K562 (cell line): ENCODE measurements at regions not wholly inside any gene's neighbourhood (a gene's known extent, or its start where the extent isn't known, plus 50 kb on each side); places are given as distances from the start of the nearest gene placed in this dataset.

ENCODE experiments used
- ATAC-seq: fragments of 200-7000 bp; cut with Tn5 transposase; 3 replicates; pipeline ENCODE4 v1.9.1; 2020; ENCODE audit warnings: moderate library complexity
- BruUV-seq: library from RNA; stranded (reverse); fragments of 400-500 nt; replicated peaks from 2 replicates; lab custom pipeline; 2021; lab: Mats Ljungman, UMichigan
- CTCF ChIA-PET: fragments of 300-600 bp; formaldehyde crosslinking; extraction: SDS; loops from one replicate; lab custom pipeline; 2021; ENCODE audit warnings: low intra/inter-chr PET ratio; lab: Yijun Ruan, JAX
- POLR2A ChIA-PET: fragments of 300-600, 350-650 bp; sonication (Branson Sonifier 250); formaldehyde crosslinking; extraction: SDS; loops from one replicate; lab custom pipeline; 2021; ENCODE audit warnings: antibody characterized with exemption, inconsistent platforms; lab: Yijun Ruan, JAX
- DNase-seq, 4 experiments: peaks; one replicate each; pipeline versions ENCODE4 v3.0.0 to v3.0.0-alpha.2; 2011 to 2018; ENCODE audit warnings: low spot score in 3 of 4, mixed read lengths in 3 of 4; ENCODE audit errors: extremely low read depth in 1 of 4
- FAIRE-seq: peaks from 2 replicates; lab custom pipeline; 2011; peaks lifted over from hg19 to GRCh38; lab: Jason Lieb, UNC
- H2AFZ ChIP-seq: 2 replicates; pipeline ENCODE4 v1.6.0; 2011; ENCODE audit warnings: low read depth, low read length, control low read depth, inconsistent platforms
- H3K27ac ChIP-seq: fragments of 200-600 bp; 3 replicates; pipeline ENCODE4 v1.8.0; 2011; ENCODE audit warnings: low read depth, mild to moderate bottlenecking, control low read depth, inconsistent platforms, low read length, moderate library complexity, mixed read lengths; ENCODE audit errors: extremely low read depth
- H3K27me3 ChIP-seq, 2 experiments: fragments of 300-600 bp in 1 of 2; 2 replicates in 1 of 2; 3 replicates in 1 of 2; pipeline versions ENCODE4 v1.6.0 to v1.8.0; 2011; ENCODE audit warnings: inconsistent platforms in 2 of 2, low read length in 2 of 2, mild to moderate bottlenecking in 1 of 2, mixed read lengths in 1 of 2, moderate library complexity in 1 of 2; ENCODE audit not compliant: control insufficient read depth in 2 of 2, insufficient read depth in 2 of 2
- H3K36me3 ChIP-seq: fragments of 300-600 bp; 3 replicates; pipeline ENCODE4 v1.8.0; 2011; ENCODE audit warnings: mild to moderate bottlenecking, low read length, inconsistent platforms; ENCODE audit not compliant: control insufficient read depth, insufficient read depth
- H3K4me1 ChIP-seq, 2 experiments: fragments of 200-600 bp in 1 of 2; replicated peaks in 1 of 2; 2 replicates in 1 of 2; 3 replicates in 1 of 2; pipeline versions ENCODE4 v1.5.1 to v1.8.0; 2011; ENCODE audit warnings: inconsistent platforms in 2 of 2, low read length in 2 of 2, mild to moderate bottlenecking in 1 of 2, mixed read lengths in 1 of 2, moderate library complexity in 1 of 2; ENCODE audit not compliant: control insufficient read depth in 2 of 2, insufficient read depth in 2 of 2
- H3K4me2 ChIP-seq: 2 replicates; pipeline ENCODE4 v1.6.1; 2011; ENCODE audit warnings: low read length, control low read depth, inconsistent platforms, mixed read lengths; ENCODE audit not compliant: insufficient read depth
- H3K4me3 ChIP-seq: fragments of 200-600 bp; sonication (generic), shearing (Covaris generic); 2 replicates; pipeline ENCODE4 v1.5.1; 2016; ENCODE audit warnings: control low read depth, inconsistent platforms
- H3K79me2 ChIP-seq: fragments of 200-600 bp; 3 replicates; pipeline ENCODE4 v1.8.0; 2011; ENCODE audit warnings: low read length, inconsistent platforms; ENCODE audit not compliant: control insufficient read depth, insufficient read depth
- H3K9ac ChIP-seq, 2 experiments: 2 replicates each; pipeline versions ENCODE4 v1.6.0 to v1.6.1; 2011; ENCODE audit warnings: low read depth in 2 of 2, low read length in 2 of 2, control low read depth in 1 of 2, inconsistent platforms in 1 of 2, mild to moderate bottlenecking in 1 of 2, mixed read lengths in 1 of 2; ENCODE audit not compliant: insufficient read depth in 1 of 2
- H3K9me1 ChIP-seq: one replicate; pipeline ENCODE4 v1.6.0; 2011; ENCODE audit warnings: inconsistent platforms, mild to moderate bottlenecking, low read length, moderate library complexity; ENCODE audit not compliant: control insufficient read depth, insufficient read depth
- H3K9me3 ChIP-seq: replicated peaks from 2 replicates; pipeline ENCODE4 v1.5.1; 2011; ENCODE audit warnings: low read depth, low read length, inconsistent platforms; ENCODE audit not compliant: control insufficient read depth, insufficient read depth
- H4K20me1 ChIP-seq: replicated peaks from 2 replicates; pipeline ENCODE4 v1.6.1; 2011; ENCODE audit warnings: low read length, inconsistent platforms, mixed read lengths; ENCODE audit not compliant: control insufficient read depth, insufficient read depth
- C11orf30 ChIP-seq: fragments of 450-650 bp; IDR thresholded peaks from 2 replicates; pipeline ENCODE4 v1.6.1; 2016; ENCODE audit warnings: low read depth, mild to moderate bottlenecking
- CCNT2 ChIP-seq: IDR thresholded peaks from 2 replicates; pipeline ENCODE4 v1.6.1; 2011; ENCODE audit warnings: borderline replicate concordance, low read depth, mild to moderate bottlenecking, moderate library complexity, mixed read lengths, low read length; ENCODE audit not compliant: insufficient read length; ENCODE audit errors: extremely low read depth
- DIDO1 ChIP-seq: fragments of 450-650 bp; IDR thresholded peaks from 2 replicates; pipeline ENCODE4 v1.6.1; 2016; ENCODE audit warnings: low read depth, missing biosample characterization, missing genetic modification characterization
- ELF4 ChIP-seq: fragments of 450-650 bp; formaldehyde crosslinking; IDR thresholded peaks from 2 replicates; pipeline ENCODE4 v1.4.0; 2022; ENCODE audit warnings: missing genetic modification characterization
- FOXJ2 ChIP-seq: fragments of 200-800 bp; sonication (Bioruptor generic); IDR thresholded peaks from 2 replicates; pipeline ENCODE4 v1.6.1; 2016; ENCODE audit warnings: missing genetic modification characterization, missing compliant biosample characterization
- KAT8 ChIP-seq: fragments of 450-650 bp; IDR thresholded peaks from 2 replicates; pipeline ENCODE4 v1.6.1; 2016; ENCODE audit warnings: low read depth, mild to moderate bottlenecking
- KLF1 ChIP-seq: fragments of 450-650 bp; IDR thresholded peaks from 2 replicates; pipeline ENCODE4 v1.6.1; 2016; ENCODE audit warnings: missing genetic modification characterization, missing compliant biosample characterization
- KLF16 ChIP-seq: IDR thresholded peaks from 2 replicates; pipeline ENCODE4 v1.6.1; 2016; ENCODE audit warnings: antibody characterized with exemption
- MAFF ChIP-seq: IDR thresholded peaks from 2 replicates; pipeline ENCODE4 v1.6.1; 2012; ENCODE audit warnings: low read length, improper control_type of control experiment
- MAFG ChIP-seq: fragments of 450-650 bp; conservative IDR thresholded peaks from 2 replicates; pipeline ENCODE4 v1.6.1; 2016; ENCODE audit warnings: missing genetic modification characterization, missing compliant biosample characterization
- MAFK ChIP-seq: IDR thresholded peaks from 2 replicates; pipeline ENCODE4 v1.6.1; 2011; ENCODE audit warnings: low read length, improper control_type of control experiment
- NFE2 ChIP-seq: IDR thresholded peaks from 2 replicates; pipeline ENCODE4 v1.6.1; 2014; ENCODE audit warnings: antibody characterized with exemption, low read depth
- PHB2 ChIP-seq: fragments of 450-650 bp; IDR thresholded peaks from 2 replicates; pipeline ENCODE4 v1.6.1; 2017; ENCODE audit warnings: low read depth
- PHF20 ChIP-seq: fragments of 450-650 bp; IDR thresholded peaks from 2 replicates; pipeline ENCODE4 v1.6.1; 2018; ENCODE audit not compliant: partially characterized antibody
- SLC30A9 ChIP-seq: fragments of 250-450 bp; sonication (Bioruptor Pico); IDR thresholded peaks from 2 replicates; pipeline ENCODE4 v1.8.0; 2022; ENCODE audit warnings: mild to moderate bottlenecking, moderate library complexity
- SMC3 ChIP-seq: conservative IDR thresholded peaks from 2 replicates; pipeline ENCODE4 v1.6.1; 2011; ENCODE audit warnings: low read depth, low read length, improper control_type of control experiment; ENCODE audit not compliant: insufficient read depth
- YBX1 ChIP-seq: fragments of 450-650 bp; IDR thresholded peaks from 2 replicates; pipeline ENCODE4 v1.7.1; 2016; ENCODE audit warnings: mild to moderate bottlenecking
- ZNF316 ChIP-seq: fragments of 450-650 bp; IDR thresholded peaks from 2 replicates; pipeline ENCODE4 v1.6.1; 2016
- ZNF445 ChIP-seq: fragments of 250-450 bp; sonication (Bioruptor Pico); IDR thresholded peaks from 2 replicates; pipeline ENCODE4 v1.4.0; 2020; ENCODE audit warnings: low read depth, mild to moderate bottlenecking, moderate library complexity
- ZNF668 ChIP-seq: fragments of 250-450 bp; sonication (Bioruptor Pico); IDR thresholded peaks from 2 replicates; pipeline ENCODE4 v1.8.0; 2022; ENCODE audit warnings: mild to moderate bottlenecking, inconsistent platforms
- ZNF707 ChIP-seq: fragments of 250-450 bp; sonication (Bioruptor Pico); conservative IDR thresholded peaks from 2 replicates; pipeline ENCODE4 v1.8.0; 2022; ENCODE audit warnings: inconsistent platforms, mild to moderate bottlenecking, moderate library complexity
- ZNF77 ChIP-seq: fragments of 250-450 bp; sonication (Bioruptor Pico); IDR thresholded peaks from 2 replicates; pipeline ENCODE4 v1.5.0; 2020
- WGBS: fragments of 100-300 bp; shearing (Covaris generic); methylation state at CpG from one replicate; pipeline ENCODE4 v1.1.6; 2016; ENCODE audit warnings: low coverage, mixed read lengths; ENCODE audit not compliant: insufficient coverage; ENCODE audit errors: missing lambda C conversion rate; 5-methylcytosine and 5-hydroxymethylcytosine counted together
- in situ Hi-C: fragments of 300-500 bp; cut with MboI; formaldehyde crosslinking; loops from 4 replicates; pipeline ENCODE4 v1.15.0; 2018; ENCODE audit warnings: inconsistent platforms, mixed read lengths
- intact Hi-C: fragments of 100-400 bp; cut with micrococcal nuclease; formaldehyde crosslinking; loops from 2 replicates; pipeline ENCODE4 v1.14.2; 2022

- no peak for ATAC-seq
- intact Hi-C loops: no loop called here
- WGBS: 8% methylated on average over 2 of the region's 2 CpGs
Observed at GRCh38 chr3:20811631-20812030, 625.6 kb upstream of the SGO1 start.

GRCh38 chr3:20811006-20811405, 625.0 kb upstream of the SGO1 start:
- BruUV-seq: no TSS peak
- FAIRE-seq (no peak), ATAC-seq (no peak), DNase-seq (no peak)
- Histone ChIP-seq H2AFZ (no peak overlapping the region), H3K4me2 (no peak overlapping the region), H3K4me3 (no peak overlapping the region), H3K9me1 (no peaks in the 10 kb centered on the region), H3K27me3 (no peaks in the 10 kb centered on the region), H3K9ac (no peak overlapping the region), H3K9me3 (no peaks in the 10 kb centered on the region), H3K36me3 (no peaks in the 10 kb centered on the region), H3K27ac (no peak overlapping the region), H4K20me1 (no peaks in the 10 kb centered on the region), H3K79me2 (no peaks in the 10 kb centered on the region), H3K4me1 (peaks cover 0 to 2% of the 10 kb centered on the region in 2 experiments; a peak in 2 of 5 replicates)
- TF ChIP-seq ZNF445 (CRISPR knock-in tag) (no peak), ZNF707 (CRISPR knock-in tag) (no peak), SLC30A9 (CRISPR knock-in tag) (no peak), MAFG (peak; percentile 83), MAFK (peak; percentile 83; the same call in 1 of the 2 replicates), DIDO1 (tag) (no peak), ELF4 (CRISPR knock-in tag) (no peak), MAFF (peak; percentile 86), CCNT2 (no peak), PHF20 (no peak), SMC3 (no peak), C11orf30 (peak; percentile 87), NFE2 (0 out of 2 replicates have a peak, but pooled peaks have one; percentile 37), KLF1 (tag) (no peak), YBX1 (no peak), ZNF316 (peak; percentile 92), ZNF668 (no peak)
- in situ Hi-C loops (no loop called here), intact Hi-C loops (no loop called here)
- ChIA-PET POLR2A (no interaction called here), CTCF (no interaction called here)
- 8% methylated on average over 2 of the region's 2 CpGs for WGBS

More at GRCh38 chr3:20811631-20812030, 625.6 kb upstream of the SGO1 start:
- ChIA-PET CTCF (no interaction called here), POLR2A (no interaction called here)
- DNase-seq (no peak), FAIRE-seq (peak; percentile 19)
- H2AFZ ChIP-seq: peak overlapping the region; percentile 48
- H3K9ac ChIP-seq: no peak overlapping the region
- H4K20me1 ChIP-seq: no peaks in the 10 kb centered on the region
- no peaks in the 10 kb centered on the region for H3K27me3 ChIP-seq
- no peaks in the 10 kb centered on the region for H3K36me3 ChIP-seq
- H3K4me1 ChIP-seq: peaks cover 0 to 2% of the 10 kb centered on the region in 2 experiments; a peak in 2 of 5 replicates
- H3K79me2 ChIP-seq: no peaks in the 10 kb centered on the region
- H3K4me2 ChIP-seq: no peak overlapping the region
- no peak for TF ChIP-seq ZNF316
- no peak for TF ChIP-seq KAT8
- TF ChIP-seq KLF16: no peak
- no peak for TF ChIP-seq PHB2
- TF ChIP-seq ZNF77 (CRISPR knock-in tag): no peak
- no peak for TF ChIP-seq FOXJ2 (tag)
- no peaks in the 10 kb centered on the region for H3K9me3 ChIP-seq
- no TSS peak for BruUV-seq
- in situ Hi-C loops: no loop called here
- H3K27ac ChIP-seq: no peak overlapping the region
- H3K9me1 ChIP-seq: no peaks in the 10 kb centered on the region
- no peak overlapping the region for H3K4me3 ChIP-seq
